Endothelial cell of umbilical vein (primary cell): ENCODE measurements at regions not wholly inside any gene's neighbourhood (a gene's known extent, or its start where the extent isn't known, plus 50 kb on each side); places are given as distances from the start of the nearest gene placed in this dataset.

Experiments used
- BruUV-seq: library from RNA; stranded (reverse); fragments of 400-500 nt; replicated peaks from 2 replicates; lab custom pipeline; 2021; lab: Mats Ljungman, UMichigan
- CTCF ChIA-PET: fragments of 300-600, 350-600 bp; sonication (Branson Sonifier 250); formaldehyde crosslinking; loops from one replicate; lab custom pipeline; 2021; ENCODE audit warnings: antibody characterized with exemption, inconsistent platforms; lab: Charles Lee
- POLR2A ChIA-PET: fragments of 300-600, 350-600 bp; sonication (Branson Sonifier 250); formaldehyde crosslinking; loops from one replicate; lab custom pipeline; 2021; ENCODE audit warnings: antibody characterized with exemption, inconsistent platforms; lab: Charles Lee
- DNase-seq: peaks from one replicate; pipeline ENCODE4 v3.0.0-alpha.2; 2011; ENCODE audit warnings: low read depth, low spot score
- FAIRE-seq: peaks from 2 replicates; lab custom pipeline; 2011; peaks lifted over from hg19 to GRCh38; lab: Jason Lieb, UNC
- H2AFZ ChIP-seq: 2 replicates; pipeline ENCODE4 v1.6.0; 2012; ENCODE audit warnings: low read depth, low read length, control low read depth, inconsistent platforms
- H3K27ac ChIP-seq: 2 replicates; pipeline ENCODE4 v1.5.1; 2011; ENCODE audit warnings: low read depth, mild to moderate bottlenecking, control low read depth, low read length, moderate library complexity; ENCODE audit not compliant: insufficient read depth
- H3K27me3 ChIP-seq, 2 experiments: 2 replicates each; pipeline versions ENCODE4 v1.6.0 to v1.6.1; 2011; ENCODE audit warnings: low read length in 2 of 2, mixed read lengths in 1 of 2; ENCODE audit not compliant: control insufficient read depth in 2 of 2, insufficient read depth in 2 of 2
- H3K36me3 ChIP-seq, 2 experiments: 2 replicates in 1 of 2; 3 replicates in 1 of 2; pipeline ENCODE4 v1.5.1; 2011; ENCODE audit warnings: low read length in 2 of 2, mild to moderate bottlenecking in 1 of 2, moderate library complexity in 1 of 2; ENCODE audit not compliant: control insufficient read depth in 2 of 2, insufficient read depth in 2 of 2; ENCODE audit errors: extremely low read depth in 1 of 2
- H3K4me1 ChIP-seq: 3 replicates; pipeline ENCODE4 v1.5.1; 2011; ENCODE audit warnings: mild to moderate bottlenecking, low read length; ENCODE audit not compliant: control insufficient read depth, insufficient read depth; ENCODE audit errors: extremely low read depth
- H3K4me2 ChIP-seq: 2 replicates; pipeline ENCODE4 v1.6.1; 2011; ENCODE audit warnings: low read length, control low read depth, mixed read lengths; ENCODE audit not compliant: insufficient read depth
- H3K4me3 ChIP-seq, 3 experiments: fragments of 200-600 bp in 1 of 3; sonication (generic), shearing (Covaris generic) in 1 of 3; replicated peaks in 1 of 3; 2 replicates each; pipeline ENCODE4 v1.5.1; 2011 to 2016; ENCODE audit warnings: control low read depth in 3 of 3, low read length in 3 of 3, mild to moderate bottlenecking in 2 of 3, inconsistent platforms in 1 of 3, low read depth in 1 of 3, moderate library complexity in 1 of 3; ENCODE audit not compliant: insufficient read depth in 1 of 3
- H3K79me2 ChIP-seq: 2 replicates; pipeline ENCODE4 v1.6.0; 2012; ENCODE audit warnings: low read length, inconsistent platforms; ENCODE audit not compliant: control insufficient read depth, insufficient read depth
- H3K9ac ChIP-seq: replicated peaks from 2 replicates; pipeline ENCODE3; 2011; ENCODE audit warnings: low read length, control low read depth; ENCODE audit not compliant: insufficient read depth; ENCODE audit errors: extremely low read depth
- H3K9me1 ChIP-seq: replicated peaks from 3 replicates; pipeline ENCODE4 v1.6.0; 2011; ENCODE audit warnings: mild to moderate bottlenecking, low read length; ENCODE audit not compliant: control insufficient read depth, insufficient read depth; ENCODE audit errors: extremely low read depth
- H3K9me3 ChIP-seq: replicated peaks from 2 replicates; pipeline ENCODE4 v1.5.1; 2012; ENCODE audit warnings: low read length, inconsistent platforms; ENCODE audit not compliant: control insufficient read depth, insufficient read depth
- H4K20me1 ChIP-seq: replicated peaks from 2 replicates; pipeline ENCODE3; 2011; ENCODE audit warnings: mild to moderate bottlenecking, low read length; ENCODE audit not compliant: control insufficient read depth, insufficient read depth; ENCODE audit errors: extremely low read depth
- EZH2 ChIP-seq: IDR thresholded peaks from 2 replicates; pipeline ENCODE4 v1.6.1; 2012; ENCODE audit warnings: borderline replicate concordance, low read depth, mild to moderate bottlenecking, moderate library complexity, low read length, inconsistent platforms; ENCODE audit not compliant: severe bottlenecking
- FOS ChIP-seq: IDR thresholded peaks from 2 replicates; pipeline ENCODE4 v1.6.1; 2011; ENCODE audit warnings: mild to moderate bottlenecking, low read length, moderate library complexity, borderline replicate concordance; ENCODE audit not compliant: insufficient read depth
- GATA2 ChIP-seq: IDR thresholded peaks from 2 replicates; pipeline ENCODE4 v1.7.0; 2011; ENCODE audit warnings: low read depth, mild to moderate bottlenecking, moderate library complexity, mixed read lengths, low read length; ENCODE audit not compliant: insufficient read length, insufficient read depth
- JUN ChIP-seq: IDR thresholded peaks from 2 replicates; pipeline ENCODE4 v1.6.1; 2011; ENCODE audit warnings: borderline replicate concordance, low read depth; ENCODE audit not compliant: insufficient read length, insufficient read depth
- MYC ChIP-seq: IDR thresholded peaks from one replicate; pipeline ENCODE4 v1.6.1; 2011; ENCODE audit warnings: mild to moderate bottlenecking, low read depth, low read length
- POLR2A ChIP-seq: IDR thresholded peaks from 2 replicates; pipeline ENCODE4 v1.6.1; 2012; ENCODE audit warnings: low read depth, mild to moderate bottlenecking, control low read depth, low read length
- POLR2AphosphoS5 ChIP-seq: IDR thresholded peaks from 2 replicates; pipeline ENCODE4 v1.6.1; 2012; ENCODE audit warnings: low read depth, mild to moderate bottlenecking, control low read depth, low read length, moderate library complexity; ENCODE audit not compliant: insufficient read depth
- dilution Hi-C: fragments of 300-500 bp; cut with MboI; formaldehyde crosslinking; loops from one replicate; pipeline ENCODE4 v1.15.0; 2019; ENCODE audit warnings: low sequenced_read_pairs; ENCODE audit not compliant: extremely low pct_ligation_motif_present
- intact Hi-C: fragments of 100-400 bp; cut with micrococcal nuclease; formaldehyde crosslinking; loops from one replicate; pipeline ENCODE4 v1.10.0; 2022
- TF ChIP-seq, protein P1 (sequence below): IDR thresholded peaks from 2 replicates; pipeline ENCODE4 v1.6.1; 2011; ENCODE audit not compliant: insufficient read depth, insufficient read length
- TF ChIP-seq, protein P2 (sequence below), 2 donors: IDR thresholded peaks; 1 replicate in 1 of 2; 2 replicates in 1 of 2; pipeline ENCODE4 v1.5.1; 2011; ENCODE audit warnings: low read length in 2 of 2, mild to moderate bottlenecking in 2 of 2, moderate library complexity in 2 of 2, control low read depth in 1 of 2, inconsistent platforms in 1 of 2, low read depth in 1 of 2; ENCODE audit not compliant: insufficient read depth in 1 of 2; ENCODE audit errors: extremely low read depth in 1 of 2

DNA sequence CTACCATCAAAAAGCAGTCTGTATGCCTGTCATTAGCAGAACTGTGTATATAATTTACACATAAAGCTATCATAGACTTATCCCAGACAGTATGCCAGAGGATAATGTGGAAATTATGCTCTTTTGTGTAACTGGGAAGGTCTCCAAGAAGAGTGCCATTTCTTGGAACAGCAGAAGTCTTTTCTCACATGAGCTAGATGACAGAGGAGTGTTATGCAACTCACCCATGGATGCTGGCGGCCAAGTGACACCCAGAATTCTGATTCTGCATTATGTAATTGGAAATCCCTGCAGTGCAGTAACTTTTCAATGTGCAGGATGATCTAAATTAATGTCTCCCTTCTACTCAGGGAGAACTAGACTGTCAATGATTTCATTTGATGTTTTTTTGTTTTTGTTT lies 160.0 kb downstream of the UBE2E3 start:
- H3K4me2 ChIP-seq: no peak overlapping the region
- dilution Hi-C loops (no loop called here), intact Hi-C loops (no loop called here)
- no peak for FAIRE-seq
- H3K9me1 ChIP-seq: no peaks in the 10 kb centered on the region
- H3K79me2 ChIP-seq: no peaks in the 10 kb centered on the region
- no peak overlapping the region for H3K9ac ChIP-seq
- POLR2A ChIA-PET: no interaction called here
- H3K4me3 ChIP-seq: no peak overlapping the region
- H3K4me1 ChIP-seq: no peaks in the 10 kb centered on the region
- no peaks in the 10 kb centered on the region for H4K20me1 ChIP-seq
- CTCF ChIA-PET: interaction anchor here (1.1 kb wide), 1 partner anchor 13 kb away, joined by 3 read pairs; no protein-coding TSS in a partner anchor
- H3K27ac ChIP-seq: no peak overlapping the region
- H3K27me3 ChIP-seq: peaks cover 0 to 4% of the 10 kb centered on the region in 2 experiments
- no peaks in the 10 kb centered on the region for H3K36me3 ChIP-seq
- TF ChIP-seq POLR2A (no peak), POLR2AphosphoS5 (no peak), EZH2 (no peak), MYC (no peak), FOS (no peak), JUN (no peak), GATA2 (no peak)
- TF ChIP-seq, protein P1, sequence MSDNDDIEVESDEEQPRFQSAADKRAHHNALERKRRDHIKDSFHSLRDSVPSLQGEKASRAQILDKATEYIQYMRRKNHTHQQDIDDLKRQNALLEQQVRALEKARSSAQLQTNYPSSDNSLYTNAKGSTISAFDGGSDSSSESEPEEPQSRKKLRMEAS: no peak
- TF ChIP-seq, protein P2, sequence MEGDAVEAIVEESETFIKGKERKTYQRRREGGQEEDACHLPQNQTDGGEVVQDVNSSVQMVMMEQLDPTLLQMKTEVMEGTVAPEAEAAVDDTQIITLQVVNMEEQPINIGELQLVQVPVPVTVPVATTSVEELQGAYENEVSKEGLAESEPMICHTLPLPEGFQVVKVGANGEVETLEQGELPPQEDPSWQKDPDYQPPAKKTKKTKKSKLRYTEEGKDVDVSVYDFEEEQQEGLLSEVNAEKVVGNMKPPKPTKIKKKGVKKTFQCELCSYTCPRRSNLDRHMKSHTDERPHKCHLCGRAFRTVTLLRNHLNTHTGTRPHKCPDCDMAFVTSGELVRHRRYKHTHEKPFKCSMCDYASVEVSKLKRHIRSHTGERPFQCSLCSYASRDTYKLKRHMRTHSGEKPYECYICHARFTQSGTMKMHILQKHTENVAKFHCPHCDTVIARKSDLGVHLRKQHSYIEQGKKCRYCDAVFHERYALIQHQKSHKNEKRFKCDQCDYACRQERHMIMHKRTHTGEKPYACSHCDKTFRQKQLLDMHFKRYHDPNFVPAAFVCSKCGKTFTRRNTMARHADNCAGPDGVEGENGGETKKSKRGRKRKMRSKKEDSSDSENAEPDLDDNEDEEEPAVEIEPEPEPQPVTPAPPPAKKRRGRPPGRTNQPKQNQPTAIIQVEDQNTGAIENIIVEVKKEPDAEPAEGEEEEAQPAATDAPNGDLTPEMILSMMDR (IDR thresholded peaks at IDR 0.05; ENCODE audit: extremely low read depth in 1 of 2, insufficient read depth in 1 of 2, low read depth in 1 of 2, low read length in 2 of 2): no peak
- BruUV-seq: no TSS peak
- no peak overlapping the region for H2AFZ ChIP-seq
- no peaks in the 10 kb centered on the region for H3K9me3 ChIP-seq
- DNase-seq: no peak
